Subcutaneous abdominal adipose tissue (tissue), 5 donors: ENCODE measurements at regions not wholly inside any gene's neighbourhood (a gene's known extent, or its start where the extent isn't known, plus 50 kb on each side); places are given as distances from the start of the nearest gene placed in this dataset.
"Not testable (repeated sequence)": the region's sequence is repeated elsewhere in the genome, so short reads cannot be mapped to it uniquely, and the experiment has no call there.

ENCODE experiments used
- H3K27ac ChIP-seq: one replicate; pipeline ENCODE4 v1.7.0; 2013; ENCODE audit warnings: low read depth, mild to moderate bottlenecking, inconsistent platforms, low read length, moderate library complexity
- H3K27me3 ChIP-seq, 5 donors: one replicate each; pipeline ENCODE4 v1.7.0; 2013; ENCODE audit warnings: low read length in 5 of 5, inconsistent platforms in 1 of 5; ENCODE audit not compliant: control insufficient read depth in 5 of 5, insufficient read depth in 4 of 5
- H3K36me3 ChIP-seq, 5 donors: one replicate each; pipeline ENCODE4 v1.7.0; 2013; ENCODE audit warnings: low read length in 5 of 5; ENCODE audit not compliant: control insufficient read depth in 5 of 5, insufficient read depth in 5 of 5
- H3K4me1 ChIP-seq, 5 donors: one replicate each; pipeline ENCODE4 v1.7.0; 2013; ENCODE audit warnings: low read length in 5 of 5, mild to moderate bottlenecking in 3 of 5, moderate library complexity in 1 of 5; ENCODE audit not compliant: control insufficient read depth in 5 of 5, insufficient read depth in 5 of 5
- H3K4me3 ChIP-seq, 5 donors: one replicate each; pipeline ENCODE4 v1.7.0; 2013; ENCODE audit warnings: low read length in 5 of 5, low read depth in 1 of 5
- H3K9ac ChIP-seq, 5 donors: one replicate each; pipeline ENCODE4 v1.7.0; 2013; ENCODE audit warnings: low read length in 5 of 5, mild to moderate bottlenecking in 4 of 5, moderate library complexity in 3 of 5
- H3K9me3 ChIP-seq, 5 donors: one replicate each; pipeline ENCODE4 v1.7.0; 2013; ENCODE audit warnings: low read length in 5 of 5; ENCODE audit not compliant: control insufficient read depth in 5 of 5
- donor health status: healthy.
- donor health status: healthy.
- donor health status: healthy.
- donor health status: healthy.
- donor health status: healthy.

GRCh38 chr9:78680196-78680595 lies 383.3 kb downstream of the PSAT1 start:
- Histone ChIP-seq H3K27me3 (no peaks in the 10 kb centered on the region), H3K4me3 (no peak overlapping the region), H3K27ac (no peak overlapping the region), H3K4me1 (no peaks in the 10 kb centered on the region), H3K9me3 (no peaks in the 10 kb centered on the region), H3K9ac (no peak overlapping the region), H3K36me3 (no peaks in the 10 kb centered on the region)

- H3K9ac ChIP-seq = no peak overlapping the region
- H3K4me3 ChIP-seq = no peak overlapping the region
- no peaks in the 10 kb centered on the region for H3K36me3 ChIP-seq
- no peaks in the 10 kb centered on the region for H3K27me3 ChIP-seq
- H3K4me1 ChIP-seq = no peaks in the 10 kb centered on the region
- no peak overlapping the region for H3K27ac ChIP-seq
- H3K9me3 ChIP-seq = no peaks in the 10 kb centered on the region
Measured at GRCh38 chr9:78682216-78682615, 385.3 kb downstream of the PSAT1 start.

GRCh38 chr9:78685471-78685870 lies 388.5 kb downstream of the PSAT1 start:
- H3K27ac ChIP-seq = no peak overlapping the region
- H3K9me3 ChIP-seq = no peaks in the 10 kb centered on the region
- no peaks in the 10 kb centered on the region for H3K36me3 ChIP-seq
- H3K4me3 ChIP-seq = no peak overlapping the region
- no peaks in the 10 kb centered on the region for H3K27me3 ChIP-seq
- no peak overlapping the region for H3K9ac ChIP-seq
- H3K4me1 ChIP-seq = no peaks in the 10 kb centered on the region

GRCh38 chr9:78688796-78689195 lies 391.9 kb downstream of the PSAT1 start:
- no peaks in the 10 kb centered on the region for H3K9me3 ChIP-seq
- no peaks in the 10 kb centered on the region for H3K36me3 ChIP-seq
- no peaks in the 10 kb centered on the region for H3K27me3 ChIP-seq
- H3K4me3 ChIP-seq = no peak overlapping the region
- H3K4me1 ChIP-seq = no peaks in the 10 kb centered on the region
- no peak overlapping the region for H3K27ac ChIP-seq
- no peak overlapping the region for H3K9ac ChIP-seq

GRCh38 chr9:78691542-78691941 lies 394.6 kb downstream of the PSAT1 start:
- peaks cover 0 to 3% (median 0%) of the 10 kb centered on the region in 5 donors for H3K27me3 ChIP-seq

GRCh38 chr9:78692871-78693270 lies 395.9 kb downstream of the PSAT1 start:
- Histone ChIP-seq H3K36me3 (no peaks in the 10 kb centered on the region), H3K27me3 (peaks cover 0 to 3% (median 0%) of the 10 kb centered on the region in 5 donors), H3K9ac (no peak overlapping the region), H3K4me1 (peaks cover 0 to 3% (median 0%) of the 10 kb centered on the region in 5 donors), H3K4me3 (no peak overlapping the region), H3K27ac (no peak overlapping the region), H3K9me3 (no peaks in the 10 kb centered on the region)

More at GRCh38 chr9:78691542-78691941, 394.6 kb downstream of the PSAT1 start:
- no peaks in the 10 kb centered on the region for H3K36me3 ChIP-seq
- H3K27ac ChIP-seq = no peak overlapping the region
- no peak overlapping the region for H3K4me3 ChIP-seq
- H3K9ac ChIP-seq = no peak overlapping the region
- peaks cover 0 to 3% (median 0%) of the 10 kb centered on the region in 5 donors for H3K4me1 ChIP-seq
- H3K9me3 ChIP-seq = no peaks in the 10 kb centered on the region

GRCh38 chr9:78694974-78695373 lies 398.0 kb downstream of the PSAT1 start:
- Histone ChIP-seq H3K9ac (no peak overlapping the region), H3K36me3 (no peaks in the 10 kb centered on the region), H3K27me3 (peaks cover 0 to 3% (median 0%) of the 10 kb centered on the region in 5 donors), H3K27ac (no peak overlapping the region), H3K4me3 (no peak overlapping the region), H3K9me3 (no peaks in the 10 kb centered on the region), H3K4me1 (peaks cover 0 to 3% (median 0%) of the 10 kb centered on the region in 5 donors)

- H3K4me3 ChIP-seq = no peak overlapping the region
- H3K27me3 ChIP-seq = peaks cover 0 to 3% (median 0%) of the 10 kb centered on the region in 5 donors
- no peaks in the 10 kb centered on the region for H3K9me3 ChIP-seq
- H3K4me1 ChIP-seq = peaks cover 0 to 3% (median 0%) of the 10 kb centered on the region in 5 donors
- H3K9ac ChIP-seq = no peak overlapping the region
- H3K27ac ChIP-seq = no peak overlapping the region
- no peaks in the 10 kb centered on the region for H3K36me3 ChIP-seq
Measured at GRCh38 chr9:78695519-78695918, 398.6 kb downstream of the PSAT1 start.

- H3K4me1 ChIP-seq = peaks cover 0 to 3% (median 0%) of the 10 kb centered on the region in 5 donors
- H3K9ac ChIP-seq = no peak overlapping the region
- no peak overlapping the region for H3K4me3 ChIP-seq
- H3K36me3 ChIP-seq = no peaks in the 10 kb centered on the region
- H3K9me3 ChIP-seq = no peaks in the 10 kb centered on the region
- H3K27ac ChIP-seq = no peak overlapping the region
- peaks cover 0 to 3% (median 0%) of the 10 kb centered on the region in 5 donors for H3K27me3 ChIP-seq
Measured at GRCh38 chr9:78697618-78698017, 400.7 kb downstream of the PSAT1 start.

GRCh38 chr9:78698371-78698770 lies 401.4 kb downstream of the PSAT1 start:
- Histone ChIP-seq H3K9ac (no peak overlapping the region), H3K9me3 (no peaks in the 10 kb centered on the region), H3K36me3 (no peaks in the 10 kb centered on the region), H3K4me3 (no peak overlapping the region), H3K4me1 (peaks cover 0 to 3% (median 0%) of the 10 kb centered on the region in 5 donors), H3K27ac (no peak overlapping the region), H3K27me3 (peaks cover 0 to 3% (median 0%) of the 10 kb centered on the region in 5 donors)

- H3K9ac ChIP-seq, H3K27ac ChIP-seq: not testable (repeated sequence)
Measured at GRCh38 chr9:78699217-78699616, 402.3 kb downstream of the PSAT1 start.

More at GRCh38 chr9:78699217-78699616, 402.3 kb downstream of the PSAT1 start:
- not testable (repeated sequence) for H3K4me3 ChIP-seq, H3K27me3 ChIP-seq, H3K36me3 ChIP-seq, H3K9me3 ChIP-seq, H3K4me1 ChIP-seq
